OCI-LY1 (cell line): ENCODE measurements at regions not wholly inside any gene's neighbourhood (a gene's known extent, or its start where the extent isn't known, plus 50 kb on each side); places are given as distances from the start of the nearest gene placed in this dataset.

Source experiments
- CTCF ChIP-seq: fragments of 200-600 bp; sonication (generic), shearing (Covaris generic); IDR thresholded peaks from 2 replicates; pipeline ENCODE4 v1.5.1; 2017; ENCODE audit warnings: mild to moderate bottlenecking, antibody characterized with exemption, low read length, moderate library complexity, mixed read lengths
- EZH2 ChIP-seq: fragments of 200-600 bp; sonication (generic), shearing (Covaris generic); IDR thresholded peaks from 2 replicates; pipeline ENCODE4 v1.8.0; 2017; ENCODE audit warnings: borderline replicate concordance, mixed run types, mild to moderate bottlenecking, antibody characterized with exemption, low read length, moderate library complexity, mixed read lengths

- TF ChIP-seq CTCF (no peak), EZH2 (no peak)
Measured at GRCh38 chr21:35164971-35165483, 115.9 kb upstream of the RUNX1 start.
